IPS-15b (cell line): ENCODE measurements at regions not wholly inside any gene's neighbourhood (a gene's known extent, or its start where the extent isn't known, plus 50 kb on each side); places are given as distances from the start of the nearest gene placed in this dataset.

Source experiments
- H3K27me3 ChIP-seq: one replicate; pipeline ENCODE4 v1.6.1; 2013; ENCODE audit warnings: low read length; ENCODE audit not compliant: control insufficient read depth, insufficient read depth
- H3K36me3 ChIP-seq: one replicate; pipeline ENCODE4 v1.6.1; 2013; ENCODE audit warnings: low read length; ENCODE audit not compliant: control insufficient read depth, insufficient read depth
- H3K4me1 ChIP-seq: one replicate; pipeline ENCODE4 v1.6.1; 2013; ENCODE audit warnings: mild to moderate bottlenecking, low read length; ENCODE audit not compliant: control insufficient read depth, insufficient read depth
- H3K4me3 ChIP-seq: one replicate; pipeline ENCODE4 v1.5.1; 2013; ENCODE audit warnings: low read depth, low read length
- H3K9ac ChIP-seq: one replicate; pipeline ENCODE4 v1.6.1; 2013; ENCODE audit warnings: low read depth, mild to moderate bottlenecking, low read length
- H3K9me3 ChIP-seq: one replicate; pipeline ENCODE4 v1.6.1; 2013; ENCODE audit warnings: mild to moderate bottlenecking, low read length; ENCODE audit not compliant: control insufficient read depth, insufficient read depth

- Histone ChIP-seq H3K4me3 (no peak overlapping the region), H3K4me1 (no peaks in the 10 kb centered on the region), H3K9me3 (no peaks in the 10 kb centered on the region), H3K27me3 (no peaks in the 10 kb centered on the region), H3K9ac (no peak overlapping the region), H3K36me3 (no peaks in the 10 kb centered on the region)
Measured at GRCh38 chr3:88983458-88983857, 124.0 kb upstream of the EPHA3 start.

- Histone ChIP-seq H3K9me3 (no peaks in the 10 kb centered on the region), H3K4me3 (no peak overlapping the region), H3K4me1 (no peaks in the 10 kb centered on the region), H3K36me3 (no peaks in the 10 kb centered on the region), H3K27me3 (no peaks in the 10 kb centered on the region), H3K9ac (no peak overlapping the region)
Measured at GRCh38 chr3:88984256-88984655, 123.2 kb upstream of the EPHA3 start.

- H3K27me3 ChIP-seq: no peaks in the 10 kb centered on the region
- no peak overlapping the region for H3K9ac ChIP-seq
- H3K36me3 ChIP-seq: no peaks in the 10 kb centered on the region
- H3K4me1 ChIP-seq: no peaks in the 10 kb centered on the region
- no peak overlapping the region for H3K4me3 ChIP-seq
- no peaks in the 10 kb centered on the region for H3K9me3 ChIP-seq
Measured at GRCh38 chr3:88984832-88985231, 122.6 kb upstream of the EPHA3 start.

GRCh38 chr3:88985491-88985890 is 121.9 kb upstream of the EPHA3 start:
- Histone ChIP-seq H3K4me1 (no peaks in the 10 kb centered on the region), H3K27me3 (no peaks in the 10 kb centered on the region), H3K9me3 (no peaks in the 10 kb centered on the region), H3K36me3 (no peaks in the 10 kb centered on the region), H3K4me3 (no peak overlapping the region), H3K9ac (no peak overlapping the region)

GRCh38 chr3:88986834-88987233 is 120.6 kb upstream of the EPHA3 start:
- Histone ChIP-seq H3K4me1 (no peaks in the 10 kb centered on the region), H3K27me3 (no peaks in the 10 kb centered on the region), H3K4me3 (no peak overlapping the region), H3K36me3 (no peaks in the 10 kb centered on the region), H3K9ac (no peak overlapping the region), H3K9me3 (no peaks in the 10 kb centered on the region)

GRCh38 chr3:88987776-88988175 is 119.6 kb upstream of the EPHA3 start:
- Histone ChIP-seq H3K27me3 (no peaks in the 10 kb centered on the region), H3K4me3 (no peak overlapping the region), H3K4me1 (no peaks in the 10 kb centered on the region), H3K9me3 (no peaks in the 10 kb centered on the region), H3K9ac (no peak overlapping the region), H3K36me3 (no peaks in the 10 kb centered on the region)

GRCh38 chr3:88988906-88989305 is 118.5 kb upstream of the EPHA3 start:
- peaks cover 2% of the 10 kb centered on the region for H3K4me1 ChIP-seq
- no peak overlapping the region for H3K4me3 ChIP-seq
- H3K36me3 ChIP-seq: no peaks in the 10 kb centered on the region
- H3K27me3 ChIP-seq: no peaks in the 10 kb centered on the region
- H3K9ac ChIP-seq: no peak overlapping the region
- no peaks in the 10 kb centered on the region for H3K9me3 ChIP-seq

GRCh38 chr3:88991496-88991895 is 115.9 kb upstream of the EPHA3 start:
- H3K27me3 ChIP-seq: no peaks in the 10 kb centered on the region
- no peaks in the 10 kb centered on the region for H3K9me3 ChIP-seq
- no peak overlapping the region for H3K4me3 ChIP-seq
- H3K9ac ChIP-seq: no peak overlapping the region
- H3K4me1 ChIP-seq: peaks cover 4% of the 10 kb centered on the region
- H3K36me3 ChIP-seq: no peaks in the 10 kb centered on the region

- Histone ChIP-seq H3K4me3 (no peak overlapping the region), H3K27me3 (no peaks in the 10 kb centered on the region), H3K9ac (no peak overlapping the region), H3K4me1 (peaks cover 4% of the 10 kb centered on the region), H3K36me3 (no peaks in the 10 kb centered on the region), H3K9me3 (no peaks in the 10 kb centered on the region)
Measured at GRCh38 chr3:88996691-88997090, 110.7 kb upstream of the EPHA3 start.

- H3K27me3 ChIP-seq: no peaks in the 10 kb centered on the region
- H3K9me3 ChIP-seq: no peaks in the 10 kb centered on the region
- H3K4me3 ChIP-seq: no peak overlapping the region
- peaks cover 4% of the 10 kb centered on the region for H3K4me1 ChIP-seq
- no peak overlapping the region for H3K9ac ChIP-seq
- no peaks in the 10 kb centered on the region for H3K36me3 ChIP-seq
Measured at GRCh38 chr3:88997260-88997659, 110.2 kb upstream of the EPHA3 start.

GRCh38 chr3:89000886-89001285 is 106.5 kb upstream of the EPHA3 start:
- Histone ChIP-seq H3K27me3 (no peaks in the 10 kb centered on the region), H3K36me3 (no peaks in the 10 kb centered on the region), H3K9me3 (no peaks in the 10 kb centered on the region), H3K4me3 (no peak overlapping the region), H3K4me1 (no peaks in the 10 kb centered on the region), H3K9ac (no peak overlapping the region)

- Histone ChIP-seq H3K36me3 (no peaks in the 10 kb centered on the region), H3K9me3 (no peaks in the 10 kb centered on the region), H3K4me3 (no peak overlapping the region), H3K27me3 (no peaks in the 10 kb centered on the region), H3K4me1 (no peaks in the 10 kb centered on the region), H3K9ac (no peak overlapping the region)
Measured at GRCh38 chr3:89002191-89002590, 105.2 kb upstream of the EPHA3 start.

GRCh38 chr3:89013536-89013935 is 93.9 kb upstream of the EPHA3 start:
- Histone ChIP-seq H3K9ac (no peak overlapping the region), H3K4me1 (no peaks in the 10 kb centered on the region), H3K9me3 (no peaks in the 10 kb centered on the region), H3K27me3 (no peaks in the 10 kb centered on the region), H3K36me3 (no peaks in the 10 kb centered on the region), H3K4me3 (no peak overlapping the region)
